GM18873 (cell line): ENCODE measurements at regions not wholly inside any gene's neighbourhood (a gene's known extent, or its start where the extent isn't known, plus 50 kb on each side); places are given as distances from the start of the nearest gene placed in this dataset.

ENCODE experiments used
- ATAC-seq: cut with Tn5 transposase; IDR thresholded peaks from one replicate; pipeline ENCODE4 v1.9.1; 2021; ENCODE audit warnings: mild to moderate bottlenecking, moderate library complexity, moderate number of reproducible peaks; ENCODE audit not compliant: unreplicated experiment, low FRiP score

GRCh38 chr4:89665662-89666061 lies 171.3 kb downstream of the SNCA start:
- ATAC-seq = no peak

DNA sequence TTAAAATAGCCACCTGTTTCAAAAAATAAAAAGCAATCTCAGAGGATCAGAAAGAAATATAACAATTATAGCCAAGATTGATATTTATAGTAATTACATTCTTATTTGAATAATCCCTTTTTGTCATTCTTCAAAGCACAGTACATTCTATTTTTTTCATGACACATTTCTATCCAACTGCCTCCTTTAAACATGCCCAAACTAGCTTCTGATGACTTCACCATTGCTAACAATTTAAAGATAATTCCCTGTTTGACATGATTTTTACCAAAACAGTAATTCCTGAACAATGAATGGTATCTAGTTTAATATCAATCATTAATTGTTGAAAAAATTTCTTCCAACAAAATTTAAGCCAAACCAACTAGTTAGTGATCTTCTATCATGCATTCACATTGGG lies 172.4 kb downstream of the SNCA start:
- ATAC-seq = no peak

DNA sequence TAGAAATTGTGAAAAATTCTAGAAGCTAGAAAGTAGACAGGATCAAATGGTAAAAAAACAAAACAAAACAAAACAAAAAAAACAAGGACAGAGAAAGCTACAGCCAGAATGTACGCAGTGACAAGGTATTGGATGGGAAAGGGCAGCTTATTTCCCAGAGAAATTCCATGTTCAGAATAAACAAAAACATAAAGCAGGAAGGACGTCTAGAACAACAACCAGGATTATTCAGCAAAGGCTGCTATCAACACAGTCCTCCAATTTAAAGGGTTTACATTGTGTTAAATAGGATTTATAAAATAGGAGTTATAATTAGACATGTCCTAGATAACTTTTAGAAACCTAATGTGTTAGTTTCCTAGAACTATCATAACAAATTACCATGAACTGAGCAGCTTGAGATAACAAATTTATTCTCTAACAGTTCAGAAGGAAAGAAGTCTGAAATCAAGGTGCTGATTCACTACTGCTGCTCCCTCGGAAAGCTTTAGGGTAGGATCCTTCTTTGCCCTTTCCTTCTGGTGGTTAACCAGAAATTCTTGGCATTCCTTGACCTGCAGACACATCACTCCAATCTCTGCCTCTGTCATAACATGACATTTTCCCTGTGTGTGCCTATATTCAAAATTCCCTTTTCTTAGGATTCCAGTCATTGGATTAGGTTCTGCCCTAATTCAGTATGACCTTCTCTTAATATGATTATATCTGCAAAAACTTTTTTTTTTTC lies 175.6 kb downstream of the SNCA start:
- ATAC-seq = no peak

DNA sequence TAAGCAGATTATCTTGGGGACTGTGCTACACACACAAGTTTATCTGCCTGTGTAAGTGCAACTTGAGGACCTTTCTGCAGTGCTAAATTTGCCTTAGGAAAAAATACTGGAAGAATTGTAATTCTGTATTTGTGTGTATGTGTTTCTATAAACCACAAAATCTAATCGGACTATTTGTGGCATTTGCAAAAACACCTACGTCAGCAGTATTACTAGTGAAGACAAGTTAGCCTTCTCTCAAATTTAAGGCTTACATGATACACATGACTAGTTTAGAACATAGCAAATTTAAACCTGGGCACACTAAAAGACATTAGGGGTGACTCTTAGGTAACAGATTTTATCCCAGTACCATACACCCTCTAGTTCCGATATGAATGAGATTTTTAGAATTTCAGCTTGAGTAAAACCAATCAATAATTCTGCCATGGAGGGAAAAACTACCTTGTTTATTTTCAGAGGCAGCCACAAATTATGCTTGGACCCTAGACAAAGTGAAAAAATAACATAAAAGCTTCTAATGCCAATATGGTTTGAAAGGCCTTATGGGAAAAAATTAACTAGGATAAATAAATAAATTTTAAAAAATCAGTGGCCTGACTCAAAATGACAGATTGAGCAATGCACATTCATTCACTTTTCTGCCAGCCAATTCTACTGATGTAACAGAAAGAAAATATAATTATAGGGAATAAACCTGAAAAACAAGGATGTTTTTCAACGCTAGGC lies 176.4 kb downstream of the SNCA start:
- ATAC-seq = no peak

DNA sequence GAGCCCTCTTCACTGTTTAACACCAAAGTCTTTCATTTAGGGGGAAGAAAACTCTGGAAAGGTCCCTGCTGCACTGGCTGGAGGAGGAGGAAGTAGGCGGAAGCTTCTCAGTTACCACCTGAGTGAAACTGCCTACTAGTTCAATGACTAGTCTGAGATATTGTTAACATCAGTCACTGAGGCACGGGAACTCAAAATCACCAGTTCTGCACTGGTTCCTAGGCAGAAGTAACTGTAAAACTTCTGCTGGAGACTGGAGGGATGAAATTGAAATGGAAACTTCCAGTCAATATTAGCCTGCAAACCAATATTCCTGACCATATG lies 178.3 kb downstream of the SNCA start:
- ATAC-seq = peak; percentile 75

- peak; percentile 63 for ATAC-seq
These were observed 178.8 kb downstream of the SNCA start for GRCh38 chr4:89657931-89658700.

- no peak for ATAC-seq
These were observed 183.9 kb downstream of the SNCA start for GRCh38 chr4:89653012-89653411.

- ATAC-seq = no peak
These were observed 191.5 kb downstream of the SNCA start for GRCh38 chr4:89645482-89645881.

DNA sequence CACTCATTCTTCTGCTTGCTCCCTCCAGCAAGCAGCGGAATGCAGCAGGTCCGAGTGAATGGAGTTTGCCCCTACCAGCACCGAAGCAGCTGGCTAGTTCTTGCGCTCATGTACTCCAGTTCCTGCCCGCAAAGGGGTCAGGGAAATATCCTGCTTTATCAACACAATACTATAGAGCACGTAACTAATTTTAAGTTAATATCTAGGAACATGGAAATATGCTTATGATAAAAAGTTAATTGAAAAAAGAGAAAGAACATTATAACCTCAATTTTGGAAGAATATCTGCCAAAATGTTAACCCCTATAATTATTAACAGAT lies 195.6 kb downstream of the SNCA start:
- no peak for ATAC-seq

GRCh38 chr4:89640620-89641366 lies 196.2 kb downstream of the SNCA start:
- no peak for ATAC-seq

DNA sequence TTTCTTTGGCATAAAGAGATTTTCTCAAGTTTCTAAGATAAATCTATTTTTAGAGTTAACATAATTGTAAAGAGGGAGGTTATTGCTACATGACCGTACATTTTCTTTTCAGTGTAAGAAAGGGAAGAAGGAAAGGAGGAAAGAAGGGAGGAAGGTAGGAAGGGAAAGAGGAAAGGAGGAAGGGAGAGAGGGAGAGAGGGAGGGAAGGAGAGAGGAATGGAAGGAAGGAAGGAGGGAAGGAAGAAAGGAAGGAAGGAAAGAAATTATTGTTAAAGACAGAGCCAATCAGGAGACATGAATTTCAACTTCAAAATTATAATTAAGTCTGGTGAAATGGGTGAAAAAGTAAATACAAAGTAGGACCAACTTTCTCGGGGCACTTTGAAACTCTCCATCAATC lies 197.6 kb downstream of the SNCA start:
- ATAC-seq = no peak

GRCh38 chr4:89625599-89626293 lies 211.2 kb downstream of the SNCA start:
- ATAC-seq = no peak

- no peak for ATAC-seq
These were observed 217.6 kb downstream of the SNCA start for GRCh38 chr4:89619206-89619962.

DNA sequence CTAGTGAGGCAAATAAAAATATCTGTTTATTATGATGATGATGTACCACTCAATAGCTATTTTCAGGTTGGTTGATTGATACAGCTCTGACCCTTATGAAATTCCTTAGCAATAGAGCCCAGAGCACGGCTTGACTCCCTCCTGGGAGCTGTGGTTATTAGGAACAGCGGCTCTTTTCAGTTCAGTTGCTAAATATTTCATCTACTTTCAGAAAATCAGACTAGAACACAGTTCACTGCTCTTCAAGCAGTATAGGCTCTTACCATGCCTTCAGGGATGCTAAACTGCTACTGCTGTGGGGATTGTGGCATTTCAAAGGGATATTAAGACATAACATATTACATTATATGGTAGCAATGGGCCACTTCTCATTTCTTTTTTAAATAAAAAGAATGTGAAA lies 218.8 kb downstream of the SNCA start:
- ATAC-seq = no peak

DNA sequence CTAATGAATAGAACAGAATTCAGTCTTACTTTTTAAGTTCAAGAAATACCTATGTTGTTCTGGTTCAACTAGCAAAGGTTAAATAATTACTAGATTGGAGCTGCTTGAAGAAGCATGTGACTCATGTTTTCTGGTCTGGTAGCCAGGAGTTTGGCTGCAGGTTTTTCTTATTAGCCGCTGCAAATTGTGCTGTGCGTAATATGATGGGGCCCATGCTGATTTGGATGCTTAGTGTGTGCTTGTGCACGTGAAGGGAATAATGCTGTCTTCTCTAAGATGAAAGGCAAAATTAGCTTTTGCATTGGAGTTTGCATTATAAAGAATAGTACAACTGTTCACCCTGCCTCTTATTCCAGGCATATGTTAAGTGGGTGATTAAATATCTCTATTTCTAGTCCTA lies 219.6 kb downstream of the SNCA start:
- ATAC-seq = no peak

DNA sequence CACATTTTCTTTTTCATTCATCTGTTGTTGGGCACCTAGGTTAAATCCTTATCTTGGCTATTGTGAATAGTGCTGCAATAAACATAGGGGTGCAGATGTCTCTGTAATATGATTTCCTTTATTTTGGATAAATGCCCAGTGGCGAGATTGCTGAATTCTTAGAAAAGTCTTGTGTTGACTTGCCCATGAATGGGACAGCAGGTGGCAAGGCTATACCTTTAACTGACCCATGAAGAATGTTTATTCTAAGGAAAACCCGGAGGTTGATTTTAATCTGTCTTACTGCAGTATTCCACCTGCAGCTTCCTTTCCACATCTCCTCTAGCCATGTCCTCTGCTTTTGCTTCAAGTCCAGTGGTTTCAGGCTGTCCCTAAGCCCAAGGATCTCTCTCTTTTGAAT lies 220.6 kb downstream of the SNCA start:
- no peak for ATAC-seq

DNA sequence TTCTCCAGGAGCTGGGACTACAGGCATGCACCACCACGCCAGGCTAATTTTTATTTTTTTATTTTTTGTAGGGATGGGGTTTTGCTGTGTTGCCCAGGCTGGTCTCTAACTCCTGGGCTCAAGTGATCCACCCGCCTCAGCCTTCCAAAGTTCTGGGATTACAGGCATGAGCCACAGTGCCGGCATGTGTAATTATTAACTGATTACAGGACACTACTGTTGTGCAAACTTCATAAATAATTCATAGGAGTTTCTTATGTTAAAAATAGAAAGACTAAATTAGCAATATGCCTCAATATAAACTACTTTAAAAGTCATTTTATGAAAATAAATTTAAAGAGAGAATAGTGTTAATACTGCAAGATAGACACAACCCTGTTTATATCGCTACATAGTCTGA lies 221.9 kb downstream of the SNCA start:
- ATAC-seq = no peak

- ATAC-seq = no peak
These were observed 222.8 kb downstream of the SNCA start for GRCh38 chr4:89614155-89614554.

DNA sequence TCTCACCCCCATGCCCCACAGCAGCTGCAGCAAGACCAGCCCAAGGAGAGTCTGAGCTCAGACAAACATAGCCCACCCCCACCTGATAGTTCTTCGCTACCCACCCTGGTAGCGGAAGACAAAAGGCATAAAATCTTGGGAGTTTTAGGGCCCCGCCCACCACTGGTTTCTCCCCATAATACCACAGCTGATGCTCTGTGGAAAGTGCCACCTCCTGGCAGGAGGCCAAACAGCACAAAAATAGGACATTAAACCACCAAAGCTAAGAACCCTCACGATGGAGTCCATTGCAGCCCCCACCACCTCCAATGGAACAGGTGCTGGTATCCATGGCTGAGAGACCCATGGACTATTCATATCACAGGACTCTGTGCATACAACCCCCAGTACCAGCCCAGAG lies 226.7 kb downstream of the SNCA start:
- ATAC-seq = no peak

DNA sequence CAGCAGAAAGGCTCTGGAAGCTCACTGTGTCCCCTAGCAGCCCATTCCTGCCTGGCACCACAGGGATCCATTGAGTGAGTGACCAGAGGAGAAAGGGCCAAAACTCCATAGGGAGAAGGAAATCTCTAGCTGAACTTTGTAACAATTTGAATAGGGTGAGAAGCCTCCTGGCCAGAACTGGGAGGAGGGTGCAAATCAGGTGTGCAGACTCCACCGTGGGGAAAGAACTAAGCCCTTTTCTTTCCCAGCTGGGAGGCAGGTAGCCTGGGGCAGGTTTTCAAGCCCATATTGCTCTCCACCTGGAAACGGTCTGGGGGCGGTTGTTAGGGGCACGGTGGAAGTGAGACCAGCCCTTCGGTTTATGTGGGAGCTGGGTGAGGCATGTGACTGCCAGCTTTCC lies 227.2 kb downstream of the SNCA start:
- ATAC-seq = no peak
